ENCODE measurements at regions not wholly inside any gene's neighbourhood (a gene's known extent, or its start where the extent isn't known, plus 50 kb on each side); places are given as distances from the start of the nearest gene placed in this dataset.

DNA sequence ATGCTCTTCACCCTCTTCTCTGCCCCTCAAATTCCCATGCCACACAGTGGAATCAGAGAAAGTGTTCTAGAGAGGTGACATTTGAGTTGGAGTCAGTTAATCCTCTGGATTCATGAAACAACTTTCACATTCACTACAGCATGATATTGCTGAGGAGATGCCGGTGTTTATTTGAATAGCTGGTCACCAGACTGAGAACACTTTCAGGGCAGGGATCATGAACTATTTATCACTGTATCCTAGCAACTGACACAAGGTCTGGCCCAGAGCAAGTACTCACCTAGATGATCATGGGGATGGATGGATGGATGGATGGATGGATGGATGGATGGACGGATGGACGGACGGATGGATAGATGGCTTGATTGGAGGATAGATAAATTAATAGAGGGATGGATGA is 116.7 kb upstream of the ZMIZ1 start:
- H3K27me3 Mint-ChIP-seq (ENCODE audit: unreplicated experiment): no peaks in the 10 kb centered on the region
- CTCF ChIA-PET: interaction anchor here (0.9 to 1.2 kb wide), 2 partner anchors 13 to 243 kb away, joined by 3 read pairs; no protein-coding TSS in a partner anchor
- no peaks in the 10 kb centered on the region for H3K9me3 Mint-ChIP-seq (ENCODE audit: low read depth, unreplicated experiment)
- H3K4me3 Mint-ChIP-seq (ENCODE audit: low read depth, unreplicated experiment): no peak overlapping the region
- no TSS peak for BruUV-seq (replicated peaks)
- DNase-seq: no peak
- H3K4me1 Mint-ChIP-seq (ENCODE audit: low read depth, unreplicated experiment): no peaks in the 10 kb centered on the region
- TF ChIP-seq, protein P1, sequence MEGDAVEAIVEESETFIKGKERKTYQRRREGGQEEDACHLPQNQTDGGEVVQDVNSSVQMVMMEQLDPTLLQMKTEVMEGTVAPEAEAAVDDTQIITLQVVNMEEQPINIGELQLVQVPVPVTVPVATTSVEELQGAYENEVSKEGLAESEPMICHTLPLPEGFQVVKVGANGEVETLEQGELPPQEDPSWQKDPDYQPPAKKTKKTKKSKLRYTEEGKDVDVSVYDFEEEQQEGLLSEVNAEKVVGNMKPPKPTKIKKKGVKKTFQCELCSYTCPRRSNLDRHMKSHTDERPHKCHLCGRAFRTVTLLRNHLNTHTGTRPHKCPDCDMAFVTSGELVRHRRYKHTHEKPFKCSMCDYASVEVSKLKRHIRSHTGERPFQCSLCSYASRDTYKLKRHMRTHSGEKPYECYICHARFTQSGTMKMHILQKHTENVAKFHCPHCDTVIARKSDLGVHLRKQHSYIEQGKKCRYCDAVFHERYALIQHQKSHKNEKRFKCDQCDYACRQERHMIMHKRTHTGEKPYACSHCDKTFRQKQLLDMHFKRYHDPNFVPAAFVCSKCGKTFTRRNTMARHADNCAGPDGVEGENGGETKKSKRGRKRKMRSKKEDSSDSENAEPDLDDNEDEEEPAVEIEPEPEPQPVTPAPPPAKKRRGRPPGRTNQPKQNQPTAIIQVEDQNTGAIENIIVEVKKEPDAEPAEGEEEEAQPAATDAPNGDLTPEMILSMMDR (IDR thresholded peaks at IDR 0.05; ENCODE audit: unreplicated experiment): no peak
- no peak overlapping the region for H3K27ac Mint-ChIP-seq (ENCODE audit: unreplicated experiment)
- no peaks in the 10 kb centered on the region for H3K36me3 Mint-ChIP-seq (ENCODE audit: insufficient read depth, unreplicated experiment)
- intact Hi-C loops (cut with micrococcal nuclease; ENCODE audit: unreplicated experiment): no loop called here

DNA sequence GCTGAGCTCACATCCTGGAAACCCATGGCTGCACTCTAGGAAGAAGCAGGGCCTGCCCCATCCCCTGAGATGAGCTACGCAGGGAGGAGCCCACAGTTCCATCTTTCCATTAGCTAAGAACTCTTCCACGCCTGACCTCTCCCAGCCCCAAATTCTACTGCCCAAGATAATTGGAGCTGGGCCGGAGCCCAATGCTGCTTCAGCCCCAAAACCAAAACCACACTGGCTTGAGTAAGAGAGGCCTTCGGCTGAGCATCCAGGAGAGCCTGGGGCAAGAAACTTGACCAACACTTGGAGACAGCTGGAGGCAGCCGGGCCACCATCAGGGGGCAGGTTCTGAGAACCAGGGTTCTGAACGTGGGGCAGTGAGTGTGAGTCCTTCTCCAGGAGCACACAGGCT is 116.1 kb upstream of the ZMIZ1 start:
- Mint-ChIP-seq H3K4me1 (ENCODE audit: low read depth, unreplicated experiment) (no peaks in the 10 kb centered on the region), H3K4me3 (ENCODE audit: low read depth, unreplicated experiment) (no peak overlapping the region), H3K27ac (ENCODE audit: unreplicated experiment) (no peak overlapping the region), H3K9me3 (ENCODE audit: low read depth, unreplicated experiment) (no peaks in the 10 kb centered on the region), H3K27me3 (ENCODE audit: unreplicated experiment) (no peaks in the 10 kb centered on the region), H3K36me3 (ENCODE audit: insufficient read depth, unreplicated experiment) (no peaks in the 10 kb centered on the region)
- TF ChIP-seq, protein P1 (IDR thresholded peaks at IDR 0.05; ENCODE audit: unreplicated experiment): no peak
- no peak for DNase-seq
- intact Hi-C loops (cut with micrococcal nuclease; ENCODE audit: unreplicated experiment): no loop called here
- CTCF ChIA-PET: interaction anchor here (0.6 to 1.2 kb wide), 3 partner anchors 12 to 1042 kb away, joined by 3 to 4 read pairs (median 3); no protein-coding TSS in a partner anchor
- BruUV-seq (replicated peaks): no TSS peak

DNA sequence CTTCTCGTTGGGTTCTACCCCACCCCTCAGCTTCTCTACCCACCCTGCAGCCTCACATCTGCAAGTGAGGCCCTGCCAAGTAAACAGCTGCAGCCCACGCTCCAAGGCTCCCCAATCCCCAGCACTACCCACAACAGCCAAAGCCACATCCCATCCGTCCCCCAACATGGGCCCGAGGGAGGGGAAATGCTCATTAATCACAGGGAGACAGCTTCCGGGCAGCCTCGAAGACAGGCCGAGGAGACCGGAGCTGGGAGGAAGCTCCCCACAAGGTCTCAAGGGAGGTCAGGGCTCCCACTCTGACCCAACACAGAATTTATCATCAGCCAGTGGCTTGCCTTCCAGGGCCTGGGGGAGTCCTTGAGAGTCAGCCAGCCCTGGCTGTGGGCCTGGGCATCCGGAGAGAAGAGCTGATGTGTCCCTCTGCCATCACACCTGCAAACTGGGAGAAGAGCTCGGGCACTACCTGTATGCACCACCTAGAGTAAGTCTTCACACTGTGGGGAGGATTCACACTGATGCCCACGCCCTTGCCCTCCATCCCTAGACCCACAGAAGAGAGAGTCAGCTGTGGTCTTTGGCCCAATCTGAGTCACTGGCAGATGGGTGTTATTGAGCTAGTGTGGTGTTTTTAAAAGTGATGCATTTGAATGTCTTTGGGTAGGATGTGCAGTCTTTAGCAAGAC is 115.5 kb upstream of the ZMIZ1 start:
- H3K36me3 Mint-ChIP-seq (ENCODE audit: insufficient read depth, unreplicated experiment): no peaks in the 10 kb centered on the region
- H3K9me3 Mint-ChIP-seq (ENCODE audit: low read depth, unreplicated experiment): no peaks in the 10 kb centered on the region
- CTCF ChIA-PET: interaction anchor here (0.6 to 1.2 kb wide), 3 partner anchors 12 to 1043 kb away, joined by 3 to 4 read pairs (median 3); no protein-coding TSS in a partner anchor
- H3K27ac Mint-ChIP-seq (ENCODE audit: unreplicated experiment): no peak overlapping the region
- H3K4me1 Mint-ChIP-seq (ENCODE audit: low read depth, unreplicated experiment): no peaks in the 10 kb centered on the region
- H3K4me3 Mint-ChIP-seq (ENCODE audit: low read depth, unreplicated experiment): no peak overlapping the region
- intact Hi-C loops (cut with micrococcal nuclease; ENCODE audit: unreplicated experiment): no loop called here
- TF ChIP-seq, protein P1 (IDR thresholded peaks at IDR 0.05; ENCODE audit: unreplicated experiment): no peak
- no peaks in the 10 kb centered on the region for H3K27me3 Mint-ChIP-seq (ENCODE audit: unreplicated experiment)
- BruUV-seq (replicated peaks): no TSS peak
- DNase-seq: no peak

DNA sequence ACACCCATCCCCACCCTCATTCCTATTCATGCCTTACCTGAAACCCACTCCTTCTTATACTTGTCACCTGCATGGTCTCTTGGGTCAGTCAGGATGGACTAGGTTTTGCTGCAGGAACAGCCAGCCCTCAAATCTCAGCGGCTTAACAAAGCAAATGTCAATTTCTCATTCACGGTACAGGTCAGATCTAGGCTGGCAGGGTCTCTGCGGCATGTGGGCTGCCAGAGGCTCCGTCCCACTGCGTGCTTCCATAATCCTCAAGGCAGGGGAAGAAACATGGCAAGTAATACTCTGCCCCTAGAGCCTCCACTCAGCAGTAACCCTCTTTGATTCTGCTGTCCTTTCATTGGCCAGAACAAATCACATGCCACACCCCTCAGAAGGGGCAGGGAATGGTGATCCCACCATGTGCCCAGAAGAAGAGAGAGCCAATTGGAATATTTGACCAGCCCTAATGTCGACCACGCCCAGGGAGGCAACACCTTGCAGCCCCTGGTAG is 114.9 kb upstream of the ZMIZ1 start:
- Mint-ChIP-seq H3K36me3 (ENCODE audit: insufficient read depth, unreplicated experiment) (no peaks in the 10 kb centered on the region), H3K4me3 (ENCODE audit: low read depth, unreplicated experiment) (no peak overlapping the region), H3K27me3 (ENCODE audit: unreplicated experiment) (no peaks in the 10 kb centered on the region), H3K27ac (ENCODE audit: unreplicated experiment) (no peak overlapping the region), H3K4me1 (ENCODE audit: low read depth, unreplicated experiment) (no peaks in the 10 kb centered on the region), H3K9me3 (ENCODE audit: low read depth, unreplicated experiment) (no peaks in the 10 kb centered on the region)
- TF ChIP-seq, protein P1 (IDR thresholded peaks at IDR 0.05; ENCODE audit: unreplicated experiment): no peak
- DNase-seq: no peak
- intact Hi-C loops (cut with micrococcal nuclease; ENCODE audit: unreplicated experiment): no loop called here
- no TSS peak for BruUV-seq (replicated peaks)
- CTCF ChIA-PET: no interaction called here
